Neural progenitor cell (in vitro differentiated cells): ENCODE measurements at regions not wholly inside any gene's neighbourhood (a gene's known extent, or its start where the extent isn't known, plus 50 kb on each side); places are given as distances from the start of the nearest gene placed in this dataset.

Experiments
- EZH2phosphoT487 ChIP-seq: fragments of 200-600 bp; sonication (generic); IDR thresholded peaks from 2 replicates; pipeline ENCODE4 v1.6.1; 2017; ENCODE audit warnings: antibody characterized with exemption
- TF ChIP-seq, protein P1 (sequence below): fragments of 200-600 bp; sonication (generic); IDR thresholded peaks from 2 replicates; pipeline ENCODE4 v1.5.1; 2017; ENCODE audit warnings: antibody characterized with exemption, mild to moderate bottlenecking

DNA sequence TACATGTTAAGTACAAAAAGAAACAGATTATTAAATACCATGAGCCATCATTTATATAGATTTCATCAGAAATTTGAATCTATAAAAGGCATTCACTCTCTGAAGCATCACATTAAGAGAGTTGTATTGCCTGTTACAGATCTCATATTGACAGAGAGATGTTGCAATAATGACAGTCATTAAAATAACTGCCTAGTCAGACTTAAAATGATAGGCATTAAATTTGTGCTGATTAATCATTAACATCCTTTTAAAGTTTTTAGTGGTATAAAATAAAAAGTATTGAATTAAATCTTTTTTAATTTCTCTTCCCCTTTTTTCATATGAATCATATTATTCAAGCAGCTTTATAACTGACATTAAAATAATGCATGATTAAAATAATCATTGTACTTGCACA, 404.9 kb upstream of the FAM174A start:
- TF ChIP-seq, protein P1, sequence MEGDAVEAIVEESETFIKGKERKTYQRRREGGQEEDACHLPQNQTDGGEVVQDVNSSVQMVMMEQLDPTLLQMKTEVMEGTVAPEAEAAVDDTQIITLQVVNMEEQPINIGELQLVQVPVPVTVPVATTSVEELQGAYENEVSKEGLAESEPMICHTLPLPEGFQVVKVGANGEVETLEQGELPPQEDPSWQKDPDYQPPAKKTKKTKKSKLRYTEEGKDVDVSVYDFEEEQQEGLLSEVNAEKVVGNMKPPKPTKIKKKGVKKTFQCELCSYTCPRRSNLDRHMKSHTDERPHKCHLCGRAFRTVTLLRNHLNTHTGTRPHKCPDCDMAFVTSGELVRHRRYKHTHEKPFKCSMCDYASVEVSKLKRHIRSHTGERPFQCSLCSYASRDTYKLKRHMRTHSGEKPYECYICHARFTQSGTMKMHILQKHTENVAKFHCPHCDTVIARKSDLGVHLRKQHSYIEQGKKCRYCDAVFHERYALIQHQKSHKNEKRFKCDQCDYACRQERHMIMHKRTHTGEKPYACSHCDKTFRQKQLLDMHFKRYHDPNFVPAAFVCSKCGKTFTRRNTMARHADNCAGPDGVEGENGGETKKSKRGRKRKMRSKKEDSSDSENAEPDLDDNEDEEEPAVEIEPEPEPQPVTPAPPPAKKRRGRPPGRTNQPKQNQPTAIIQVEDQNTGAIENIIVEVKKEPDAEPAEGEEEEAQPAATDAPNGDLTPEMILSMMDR = no peak
- TF ChIP-seq EZH2phosphoT487 = no peak
